ENCODE measurements at regions not wholly inside any gene's neighbourhood (a gene's known extent, or its start where the extent isn't known, plus 50 kb on each side); places are given as distances from the start of the nearest gene placed in this dataset.

GRCh38 chr13:44313674-44314073, 60.0 kb upstream of the SERP2 start:
- TF ChIP-seq POLR2AphosphoS5 (IDR thresholded peaks at IDR 0.05; ENCODE audit: low read depth, low read length) (no peak), FOXP2 (optimal IDR thresholded peaks at IDR 0.05; ENCODE audit: borderline replicate concordance, extremely low read depth, extremely low read length, insufficient read depth) (no peak)
- TF ChIP-seq, protein P1, sequence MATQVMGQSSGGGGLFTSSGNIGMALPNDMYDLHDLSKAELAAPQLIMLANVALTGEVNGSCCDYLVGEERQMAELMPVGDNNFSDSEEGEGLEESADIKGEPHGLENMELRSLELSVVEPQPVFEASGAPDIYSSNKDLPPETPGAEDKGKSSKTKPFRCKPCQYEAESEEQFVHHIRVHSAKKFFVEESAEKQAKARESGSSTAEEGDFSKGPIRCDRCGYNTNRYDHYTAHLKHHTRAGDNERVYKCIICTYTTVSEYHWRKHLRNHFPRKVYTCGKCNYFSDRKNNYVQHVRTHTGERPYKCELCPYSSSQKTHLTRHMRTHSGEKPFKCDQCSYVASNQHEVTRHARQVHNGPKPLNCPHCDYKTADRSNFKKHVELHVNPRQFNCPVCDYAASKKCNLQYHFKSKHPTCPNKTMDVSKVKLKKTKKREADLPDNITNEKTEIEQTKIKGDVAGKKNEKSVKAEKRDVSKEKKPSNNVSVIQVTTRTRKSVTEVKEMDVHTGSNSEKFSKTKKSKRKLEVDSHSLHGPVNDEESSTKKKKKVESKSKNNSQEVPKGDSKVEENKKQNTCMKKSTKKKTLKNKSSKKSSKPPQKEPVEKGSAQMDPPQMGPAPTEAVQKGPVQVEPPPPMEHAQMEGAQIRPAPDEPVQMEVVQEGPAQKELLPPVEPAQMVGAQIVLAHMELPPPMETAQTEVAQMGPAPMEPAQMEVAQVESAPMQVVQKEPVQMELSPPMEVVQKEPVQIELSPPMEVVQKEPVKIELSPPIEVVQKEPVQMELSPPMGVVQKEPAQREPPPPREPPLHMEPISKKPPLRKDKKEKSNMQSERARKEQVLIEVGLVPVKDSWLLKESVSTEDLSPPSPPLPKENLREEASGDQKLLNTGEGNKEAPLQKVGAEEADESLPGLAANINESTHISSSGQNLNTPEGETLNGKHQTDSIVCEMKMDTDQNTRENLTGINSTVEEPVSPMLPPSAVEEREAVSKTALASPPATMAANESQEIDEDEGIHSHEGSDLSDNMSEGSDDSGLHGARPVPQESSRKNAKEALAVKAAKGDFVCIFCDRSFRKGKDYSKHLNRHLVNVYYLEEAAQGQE (IDR thresholded peaks at IDR 0.05; ENCODE audit: insufficient read depth in 1 of 2, low read depth in 2 of 2, low read length in 2 of 2), result no peak

All from PFSK-1 (cell line).